Stimulated activated CD4-positive, alpha-beta T cell treated with anti-CD3 and anti-CD28 coated beads, Interleukin-2, amount 100 ng/mL, for 48 hours (primary cell): ENCODE measurements at regions not wholly inside any gene's neighbourhood (a gene's known extent, or its start where the extent isn't known, plus 50 kb on each side); places are given as distances from the start of the nearest gene placed in this dataset.
"Not testable (repeated sequence)": the region's sequence is repeated elsewhere in the genome, so short reads cannot be mapped to it uniquely, and the experiment has no call there.

Experiments
- DNase-seq, 2 donors: peaks; one replicate each; pipeline ENCODE4 v3.0.0-alpha.2; 2020

GRCh38 chr15:79154483-79155135 is 64.0 kb upstream of the RASGRF1 start:
- no peak for DNase-seq

DNA sequence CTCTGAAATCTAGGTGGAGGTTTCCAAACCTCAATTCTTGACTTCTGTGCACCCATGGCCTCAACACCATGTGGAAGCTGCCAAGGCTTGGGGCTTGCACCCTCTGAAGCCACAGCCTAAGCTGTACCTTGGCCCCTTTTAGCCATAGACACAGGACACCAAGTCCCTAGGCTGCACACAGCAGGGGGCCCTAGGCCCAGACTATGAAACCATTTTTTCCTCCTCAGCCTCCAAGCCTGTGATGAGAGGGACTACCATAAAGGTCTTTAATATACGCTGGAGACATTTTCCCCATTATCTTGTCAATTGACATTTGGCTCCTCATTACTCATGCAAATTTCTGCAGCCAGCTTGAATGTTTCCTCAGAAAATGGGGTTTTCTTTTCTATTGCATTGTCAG is 53.7 kb upstream of the RASGRF1 start:
- DNase-seq: not testable (repeated sequence)

DNA sequence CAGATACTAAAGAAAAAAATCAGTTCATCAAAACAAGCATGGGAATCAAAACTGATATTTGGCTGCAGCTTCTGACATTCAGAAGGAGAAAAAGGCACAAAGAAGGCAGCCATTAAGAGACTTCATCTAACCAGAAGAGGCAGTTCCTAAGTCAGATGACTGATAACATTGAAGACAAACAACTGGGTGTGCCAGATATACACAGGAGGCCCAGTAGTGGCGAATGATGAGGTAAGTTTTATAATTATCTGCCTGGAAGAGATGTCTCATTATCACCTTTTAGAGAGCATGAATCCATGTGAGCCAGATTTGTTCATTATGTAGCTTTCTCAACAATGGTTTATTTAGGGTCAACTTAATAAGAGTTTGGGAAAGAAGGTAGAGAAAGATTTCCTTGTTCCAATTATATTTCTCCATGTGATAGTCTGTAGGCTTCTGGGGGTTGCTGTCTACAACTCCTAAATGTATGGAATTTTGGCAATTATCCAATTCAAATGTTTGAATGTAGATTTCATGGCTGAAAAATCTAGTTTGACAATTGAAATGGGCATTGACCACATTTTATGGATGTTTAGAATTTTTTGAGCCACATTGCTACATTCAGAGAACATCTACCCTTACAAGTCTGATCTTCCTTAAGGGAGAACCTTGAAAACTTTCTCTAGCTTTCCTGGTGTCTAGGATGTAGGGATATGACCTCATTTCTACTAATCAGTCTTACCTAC is 50.4 kb upstream of the RASGRF1 start:
- DNase-seq: no peak
